IMR-90 (cell line): ENCODE measurements at regions not wholly inside any gene's neighbourhood (a gene's known extent, or its start where the extent isn't known, plus 50 kb on each side); places are given as distances from the start of the nearest gene placed in this dataset.

Experiments used
- ATAC-seq: fragments of 200-7000 bp; cut with Tn5 transposase; 2 replicates; pipeline ENCODE4 v1.9.1; 2020; ENCODE audit warnings: low read depth, mild to moderate bottlenecking, moderate library complexity
- BruUV-seq: library from RNA; stranded (reverse); fragments of 400-500 nt; replicated peaks from 2 replicates; lab custom pipeline; 2021; lab: Mats Ljungman, UMichigan
- CTCF ChIA-PET: fragments of 300-600 bp; formaldehyde crosslinking; extraction: SDS; loops from one replicate; lab custom pipeline; 2021; ENCODE audit warnings: antibody characterized with exemption; lab: Yijun Ruan, JAX
- POLR2A ChIA-PET: fragments of 300-600 bp; sonication (Branson Sonifier 250); formaldehyde crosslinking; loops from one replicate; lab custom pipeline; 2022; ENCODE audit warnings: antibody characterized with exemption; ENCODE audit not compliant: unreplicated experiment; lab: Charles Lee
- DNase-seq: peaks from one replicate; pipeline ENCODE4 v3.0.0; 2013
- H2AFZ ChIP-seq: replicated peaks from 2 replicates; pipeline ENCODE3; 2013; ENCODE audit warnings: low read length, mild to moderate bottlenecking; ENCODE audit not compliant: poor library complexity
- H2AK5ac ChIP-seq: 2 replicates; pipeline ENCODE4 v1.6.1; 2013; ENCODE audit warnings: low read depth, low read length, inconsistent platforms
- H2AK9ac ChIP-seq: replicated peaks from 2 replicates; pipeline ENCODE3; 2013; ENCODE audit warnings: mild to moderate bottlenecking, low read depth, low read length, moderate library complexity; ENCODE audit not compliant: poor library complexity
- H2BK120ac ChIP-seq: 2 replicates; pipeline ENCODE4 v1.6.1; 2013; ENCODE audit warnings: low read depth, low read length, inconsistent platforms
- H2BK15ac ChIP-seq: 3 replicates; pipeline ENCODE4 v1.6.1; 2013; ENCODE audit warnings: low read depth, low read length, inconsistent platforms
- H2BK20ac ChIP-seq: 2 replicates; pipeline ENCODE4 v1.6.1; 2013; ENCODE audit warnings: low read depth, mild to moderate bottlenecking, inconsistent platforms, low read length, moderate library complexity
- H2BK5ac ChIP-seq: 2 replicates; pipeline ENCODE4 v1.6.1; 2013; ENCODE audit warnings: mild to moderate bottlenecking, low read depth, low read length, inconsistent platforms; ENCODE audit not compliant: poor library complexity, severe bottlenecking
- H3K14ac ChIP-seq: replicated peaks from 2 replicates; pipeline ENCODE4 v1.6.1; 2013; ENCODE audit warnings: low read depth, low read length, inconsistent platforms
- H3K18ac ChIP-seq: 2 replicates; pipeline ENCODE4 v1.6.1; 2013; ENCODE audit warnings: low read depth, low read length, control low read depth
- H3K23ac ChIP-seq: 2 replicates; pipeline ENCODE4 v1.6.1; 2013; ENCODE audit warnings: low read depth, low read length, inconsistent platforms
- H3K27ac ChIP-seq: 2 replicates; pipeline ENCODE4 v1.5.1; 2013; ENCODE audit warnings: mild to moderate bottlenecking, control low read depth, low read length; ENCODE audit not compliant: insufficient read depth
- H3K27me3 ChIP-seq: 2 replicates; pipeline ENCODE4 v1.6.1; 2013; ENCODE audit warnings: low read length; ENCODE audit not compliant: control insufficient read depth, insufficient read depth
- H3K36me3 ChIP-seq: 2 replicates; pipeline ENCODE4 v1.6.1; 2013; ENCODE audit warnings: low read length, mixed read lengths; ENCODE audit not compliant: control insufficient read depth, insufficient read depth
- H3K4ac ChIP-seq: 2 replicates; pipeline ENCODE4 v1.6.1; 2013; ENCODE audit warnings: low read depth, low read length, inconsistent platforms
- H3K4me1 ChIP-seq: 2 replicates; pipeline ENCODE4 v1.6.1; 2013; ENCODE audit warnings: low read length, mixed read lengths; ENCODE audit not compliant: control insufficient read depth, insufficient read depth
- H3K4me2 ChIP-seq: 2 replicates; pipeline ENCODE4 v1.6.1; 2013; ENCODE audit warnings: low read depth, mild to moderate bottlenecking, control low read depth, low read length, moderate library complexity
- H3K4me3 ChIP-seq: 2 replicates; pipeline ENCODE4 v1.5.1; 2013; ENCODE audit warnings: low read depth, mild to moderate bottlenecking, control low read depth, low read length, moderate library complexity; ENCODE audit not compliant: insufficient read depth
- H3K56ac ChIP-seq: 2 replicates; pipeline ENCODE4 v1.6.1; 2013; ENCODE audit warnings: low read length, inconsistent platforms; ENCODE audit not compliant: insufficient read depth; ENCODE audit errors: extremely low read depth
- H3K79me1 ChIP-seq, 2 experiments: 2 replicates each; pipeline ENCODE4 v1.6.1; 2013; ENCODE audit warnings: low read length in 2 of 2, inconsistent platforms in 1 of 2, low read depth in 1 of 2
- H3K9ac ChIP-seq: 2 replicates; pipeline ENCODE4 v1.6.1; 2013; ENCODE audit warnings: low read depth, low read length, control low read depth
- H3K9me1 ChIP-seq: 2 replicates; pipeline ENCODE4 v1.6.1; 2013; ENCODE audit warnings: low read length, inconsistent platforms; ENCODE audit not compliant: insufficient read depth
- H3K9me3 ChIP-seq: 2 replicates; pipeline ENCODE4 v1.6.1; 2013; ENCODE audit warnings: low read length; ENCODE audit not compliant: control insufficient read depth, insufficient read depth
- H4K20me1 ChIP-seq: 2 replicates; pipeline ENCODE4 v1.6.1; 2013; ENCODE audit warnings: low read length, inconsistent platforms; ENCODE audit not compliant: insufficient read depth
- H4K5ac ChIP-seq: 2 replicates; pipeline ENCODE4 v1.6.1; 2013; ENCODE audit warnings: mild to moderate bottlenecking, low read depth, low read length, control low read depth
- H4K8ac ChIP-seq, 2 experiments: 2 replicates each; pipeline ENCODE4 v1.6.1; 2013; ENCODE audit warnings: low read depth in 2 of 2, low read length in 2 of 2, control low read depth in 1 of 2, inconsistent platforms in 1 of 2
- H4K91ac ChIP-seq: 2 replicates; pipeline ENCODE4 v1.6.1; 2013; ENCODE audit warnings: low read depth, low read length, inconsistent platforms; ENCODE audit not compliant: insufficient read depth
- FOS ChIP-seq: fragments of 150-350 bp; IDR thresholded peaks from 2 replicates; pipeline ENCODE4 v1.6.1; 2016; ENCODE audit warnings: low read depth, low read length
- MAFK ChIP-seq: IDR thresholded peaks from 2 replicates; pipeline ENCODE4 v1.6.1; 2012; ENCODE audit warnings: low read depth, low read length, improper control_type of control experiment
- MXI1 ChIP-seq: IDR thresholded peaks from 2 replicates; pipeline ENCODE4 v1.6.1; 2012; ENCODE audit warnings: low read depth, mild to moderate bottlenecking, low read length, moderate library complexity, borderline replicate concordance
- POLR2A ChIP-seq: IDR thresholded peaks from 2 replicates; pipeline ENCODE4 v1.6.1; 2012; ENCODE audit warnings: mild to moderate bottlenecking, low read depth, low read length
- RAD21 ChIP-seq: IDR thresholded peaks from 2 replicates; pipeline ENCODE4 v1.6.1; 2012; ENCODE audit warnings: low read length, improper control_type of control experiment
- RCOR1 ChIP-seq: IDR thresholded peaks from 2 replicates; pipeline ENCODE4 v1.6.1; 2012; ENCODE audit warnings: mild to moderate bottlenecking, low read length, improper control_type of control experiment; ENCODE audit not compliant: insufficient replicate concordance
- RFX5 ChIP-seq: IDR thresholded peaks from 2 replicates; pipeline ENCODE4 v1.8.0; 2012; ENCODE audit warnings: low read depth, mild to moderate bottlenecking, low read length, moderate library complexity
- SMC3 ChIP-seq: fragments of 150-350 bp; IDR thresholded peaks from 2 replicates; pipeline ENCODE4 v1.6.1; 2016; ENCODE audit warnings: low read depth, mild to moderate bottlenecking, antibody characterized with exemption, low read length, moderate library complexity
- dilution Hi-C: fragments of 300-500 bp; cut with HindIII; formaldehyde crosslinking; loops from one replicate; pipeline ENCODE4 v1.14.3; 2018; ENCODE audit warnings: low sequenced_read_pairs; ENCODE audit not compliant: unreplicated experiment
- in situ Hi-C: fragments of 300-500 bp; cut with MboI; formaldehyde crosslinking; loops from 3 replicates; pipeline ENCODE4 v1.14.3; 2019; ENCODE audit warnings: low sequenced_read_pairs, inconsistent platforms, mixed read lengths
- intact Hi-C: fragments of 100-400 bp; cut with micrococcal nuclease; formaldehyde crosslinking; loops from 2 replicates; pipeline ENCODE4 v1.10.0; 2022
- TF ChIP-seq, protein P1 (sequence below): conservative IDR thresholded peaks from 2 replicates; pipeline ENCODE4 v1.5.1; 2012; ENCODE audit warnings: mild to moderate bottlenecking, low read depth, low read length, improper control_type of control experiment
- TF ChIP-seq, protein P2 (sequence below): fragments of 150-350 bp; IDR thresholded peaks from 2 replicates; pipeline ENCODE4 v1.6.1; 2016; ENCODE audit warnings: low read depth, mild to moderate bottlenecking, low read length, moderate library complexity, borderline replicate concordance

DNA sequence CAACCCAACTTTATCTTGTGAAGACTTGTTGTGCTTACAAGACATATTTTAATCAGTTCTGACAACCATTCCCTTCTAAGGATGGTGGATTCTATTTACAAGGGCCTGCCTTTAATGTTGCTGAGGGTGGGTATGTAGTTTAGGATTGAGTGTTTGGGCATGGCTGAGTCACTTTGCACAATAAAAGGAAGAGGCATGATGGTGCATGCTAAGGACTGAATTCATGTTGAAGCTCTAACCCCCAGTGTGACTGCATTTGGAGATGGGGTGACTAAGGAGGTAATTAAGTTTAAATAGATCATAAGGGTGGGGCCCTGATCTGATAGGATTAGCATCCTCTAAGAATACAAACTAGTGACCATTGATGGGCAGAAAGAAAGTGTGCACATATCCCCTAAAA is 196.1 kb upstream of the HS3ST3A1 start:
- H3K4me1 ChIP-seq = no peaks in the 10 kb centered on the region
- BruUV-seq = no TSS peak
- dilution Hi-C loops = no loop called here
- no peak overlapping the region for H3K14ac ChIP-seq
- H4K8ac ChIP-seq = no peak overlapping the region
- no peak overlapping the region for H2BK120ac ChIP-seq
- no peak overlapping the region for H4K91ac ChIP-seq
- H2AFZ ChIP-seq = no peak overlapping the region
- H3K4me3 ChIP-seq = no peak overlapping the region
- H4K20me1 ChIP-seq = no peaks in the 10 kb centered on the region
- TF ChIP-seq RFX5 (no peak), FOS (no peak), RAD21 (no peak), MAFK (no peak), MXI1 (no peak), RCOR1 (no peak), POLR2A (no peak), SMC3 (no peak)
- TF ChIP-seq, protein P1, sequence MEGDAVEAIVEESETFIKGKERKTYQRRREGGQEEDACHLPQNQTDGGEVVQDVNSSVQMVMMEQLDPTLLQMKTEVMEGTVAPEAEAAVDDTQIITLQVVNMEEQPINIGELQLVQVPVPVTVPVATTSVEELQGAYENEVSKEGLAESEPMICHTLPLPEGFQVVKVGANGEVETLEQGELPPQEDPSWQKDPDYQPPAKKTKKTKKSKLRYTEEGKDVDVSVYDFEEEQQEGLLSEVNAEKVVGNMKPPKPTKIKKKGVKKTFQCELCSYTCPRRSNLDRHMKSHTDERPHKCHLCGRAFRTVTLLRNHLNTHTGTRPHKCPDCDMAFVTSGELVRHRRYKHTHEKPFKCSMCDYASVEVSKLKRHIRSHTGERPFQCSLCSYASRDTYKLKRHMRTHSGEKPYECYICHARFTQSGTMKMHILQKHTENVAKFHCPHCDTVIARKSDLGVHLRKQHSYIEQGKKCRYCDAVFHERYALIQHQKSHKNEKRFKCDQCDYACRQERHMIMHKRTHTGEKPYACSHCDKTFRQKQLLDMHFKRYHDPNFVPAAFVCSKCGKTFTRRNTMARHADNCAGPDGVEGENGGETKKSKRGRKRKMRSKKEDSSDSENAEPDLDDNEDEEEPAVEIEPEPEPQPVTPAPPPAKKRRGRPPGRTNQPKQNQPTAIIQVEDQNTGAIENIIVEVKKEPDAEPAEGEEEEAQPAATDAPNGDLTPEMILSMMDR = no peak
- TF ChIP-seq, protein P2, sequence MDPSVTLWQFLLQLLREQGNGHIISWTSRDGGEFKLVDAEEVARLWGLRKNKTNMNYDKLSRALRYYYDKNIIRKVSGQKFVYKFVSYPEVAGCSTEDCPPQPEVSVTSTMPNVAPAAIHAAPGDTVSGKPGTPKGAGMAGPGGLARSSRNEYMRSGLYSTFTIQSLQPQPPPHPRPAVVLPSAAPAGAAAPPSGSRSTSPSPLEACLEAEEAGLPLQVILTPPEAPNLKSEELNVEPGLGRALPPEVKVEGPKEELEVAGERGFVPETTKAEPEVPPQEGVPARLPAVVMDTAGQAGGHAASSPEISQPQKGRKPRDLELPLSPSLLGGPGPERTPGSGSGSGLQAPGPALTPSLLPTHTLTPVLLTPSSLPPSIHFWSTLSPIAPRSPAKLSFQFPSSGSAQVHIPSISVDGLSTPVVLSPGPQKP = no peak
- H2BK15ac ChIP-seq = no peak overlapping the region
- no peak overlapping the region for H3K4ac ChIP-seq
- no peak overlapping the region for H3K56ac ChIP-seq
- no peak for DNase-seq
- no peak overlapping the region for H3K9ac ChIP-seq
- no peak overlapping the region for H3K23ac ChIP-seq
- no peak overlapping the region for H4K5ac ChIP-seq
- no peaks in the 10 kb centered on the region for H3K9me3 ChIP-seq
- H3K27ac ChIP-seq = no peak overlapping the region
- in situ Hi-C loops = no loop called here
- no peaks in the 10 kb centered on the region; the same call in 1 of the 2 replicates for H3K27me3 ChIP-seq
- no peak for ATAC-seq
- CTCF ChIA-PET = no interaction called here
- H3K79me1 ChIP-seq = no peaks in the 10 kb centered on the region
- POLR2A ChIA-PET = no interaction called here
- no peak overlapping the region for H2AK9ac ChIP-seq
- intact Hi-C loops = no loop called here
- no peak overlapping the region for H2BK20ac ChIP-seq
- no peak overlapping the region for H2BK5ac ChIP-seq
- H3K36me3 ChIP-seq = no peaks in the 10 kb centered on the region
- no peak overlapping the region for H3K4me2 ChIP-seq
- no peak overlapping the region for H2AK5ac ChIP-seq
- H3K9me1 ChIP-seq = no peaks in the 10 kb centered on the region
- no peak overlapping the region for H3K18ac ChIP-seq
